ENCODE measurements at regions not wholly inside any gene's neighbourhood (a gene's known extent, or its start where the extent isn't known, plus 50 kb on each side); places are given as distances from the start of the nearest gene placed in this dataset.
"Not testable (repeated sequence)": the region's sequence is repeated elsewhere in the genome, so short reads cannot be mapped to it uniquely, and the experiment has no call there.

DNA sequence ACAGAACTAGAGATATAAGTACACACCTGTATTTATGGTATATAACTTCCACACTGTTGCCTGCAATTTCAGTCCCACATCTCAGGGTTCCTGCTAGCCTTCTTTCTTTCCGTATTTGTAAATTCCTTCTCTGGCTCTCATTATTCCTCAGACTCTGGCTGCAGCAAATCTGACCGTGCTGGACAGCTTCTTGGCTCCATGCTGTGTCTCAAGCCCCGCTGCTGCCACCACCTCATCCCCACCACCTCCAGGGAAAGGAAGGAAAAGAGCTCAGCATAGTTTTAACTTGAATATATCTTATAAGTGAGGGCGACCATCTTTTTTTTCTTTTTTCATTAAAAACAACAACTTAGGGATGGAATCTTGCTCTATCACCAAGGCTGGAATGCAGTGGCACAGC, 155.6 kb upstream of the CXCL13 start:
- no peak for DNase-seq

- DNase-seq = no peak
Observed at GRCh38 chr4:77451530-77451929, 154.1 kb upstream of the CXCL13 start.

GRCh38 chr4:77452117-77452516, 153.5 kb upstream of the CXCL13 start:
- not testable (repeated sequence) for DNase-seq

DNA sequence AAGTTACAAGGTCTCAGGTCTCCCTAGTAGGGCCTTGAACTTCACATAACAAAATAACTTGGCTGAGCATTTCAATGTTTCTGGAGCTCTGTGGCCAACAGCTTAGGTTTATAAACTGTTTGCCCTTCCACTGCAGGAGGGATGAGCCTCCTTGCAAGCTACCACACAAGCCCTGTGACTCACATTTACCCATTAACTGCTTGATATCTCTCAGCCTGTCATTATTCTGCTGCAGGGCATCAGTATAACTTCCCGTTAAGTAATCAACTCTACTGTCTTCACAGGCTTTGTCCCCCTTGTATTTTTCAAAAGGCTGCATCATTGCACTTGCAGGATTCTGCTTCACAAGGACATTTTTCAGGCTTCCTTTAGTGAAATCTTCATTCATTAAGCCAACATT, 151.7 kb upstream of the CXCL13 start:
- DNase-seq = no peak

DNA sequence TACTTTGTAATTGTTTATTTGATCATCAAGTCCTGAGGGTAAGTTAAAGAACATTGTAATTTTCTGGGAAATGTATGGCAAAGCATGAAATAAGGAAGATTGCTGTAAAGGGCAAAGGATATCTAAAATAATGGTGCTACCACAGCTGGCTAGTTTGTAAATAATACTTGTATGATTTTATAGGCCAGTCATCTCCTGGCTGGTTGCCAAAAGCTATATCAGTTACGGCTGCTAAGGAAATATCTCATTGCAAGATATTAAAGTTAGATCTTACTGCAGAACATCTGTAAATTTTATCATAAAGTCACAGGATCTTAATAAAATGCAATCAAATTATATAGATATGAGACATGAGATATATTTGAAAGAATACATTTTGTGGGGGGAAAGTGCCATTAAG, 150.8 kb upstream of the CXCL13 start:
- DNase-seq = no peak

GRCh38 chr4:77464100-77464499, 141.5 kb upstream of the CXCL13 start:
- DNase-seq = not testable (repeated sequence)

DNA sequence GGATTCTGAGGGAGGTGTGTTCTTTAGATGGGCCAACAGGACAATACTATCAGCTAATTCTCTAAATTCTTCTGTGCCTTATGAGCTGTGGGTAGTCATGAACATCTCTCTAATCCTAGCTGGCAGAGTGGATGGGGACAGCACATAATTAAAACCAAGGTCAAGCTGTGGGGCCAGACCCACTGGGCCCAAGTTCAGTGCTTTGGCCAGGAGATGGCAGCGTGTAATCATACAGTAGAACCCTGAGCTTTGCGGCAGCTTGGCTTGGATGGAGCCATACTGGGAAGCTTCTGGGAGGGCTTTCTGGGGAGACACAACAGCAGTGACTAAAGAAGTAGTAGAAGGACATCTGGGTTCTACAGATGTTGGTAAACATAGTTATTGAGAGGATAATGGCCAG, 140.3 kb upstream of the CXCL13 start:
- no peak for DNase-seq

DNA sequence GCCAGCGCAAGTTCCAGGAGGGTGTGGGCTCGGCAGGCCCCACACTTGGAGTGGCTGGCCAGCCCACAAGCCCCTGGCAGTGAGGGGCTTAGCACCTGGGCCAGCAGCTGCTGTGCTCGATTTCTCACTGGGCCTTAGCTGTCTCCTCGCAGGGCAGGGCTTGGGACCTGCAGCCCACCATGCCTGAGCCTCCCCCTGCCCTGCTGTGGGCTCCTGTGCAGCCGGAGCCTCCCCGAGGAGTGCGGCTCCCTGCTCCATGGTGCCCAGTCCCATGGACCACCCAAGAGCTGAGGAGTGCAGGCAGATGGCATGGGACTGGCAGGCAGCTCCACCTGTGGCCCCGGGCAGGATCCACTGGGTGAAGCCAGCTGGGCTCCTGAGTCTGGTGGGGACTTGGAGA, 139.2 kb upstream of the CXCL13 start:
- no peak for DNase-seq

DNA sequence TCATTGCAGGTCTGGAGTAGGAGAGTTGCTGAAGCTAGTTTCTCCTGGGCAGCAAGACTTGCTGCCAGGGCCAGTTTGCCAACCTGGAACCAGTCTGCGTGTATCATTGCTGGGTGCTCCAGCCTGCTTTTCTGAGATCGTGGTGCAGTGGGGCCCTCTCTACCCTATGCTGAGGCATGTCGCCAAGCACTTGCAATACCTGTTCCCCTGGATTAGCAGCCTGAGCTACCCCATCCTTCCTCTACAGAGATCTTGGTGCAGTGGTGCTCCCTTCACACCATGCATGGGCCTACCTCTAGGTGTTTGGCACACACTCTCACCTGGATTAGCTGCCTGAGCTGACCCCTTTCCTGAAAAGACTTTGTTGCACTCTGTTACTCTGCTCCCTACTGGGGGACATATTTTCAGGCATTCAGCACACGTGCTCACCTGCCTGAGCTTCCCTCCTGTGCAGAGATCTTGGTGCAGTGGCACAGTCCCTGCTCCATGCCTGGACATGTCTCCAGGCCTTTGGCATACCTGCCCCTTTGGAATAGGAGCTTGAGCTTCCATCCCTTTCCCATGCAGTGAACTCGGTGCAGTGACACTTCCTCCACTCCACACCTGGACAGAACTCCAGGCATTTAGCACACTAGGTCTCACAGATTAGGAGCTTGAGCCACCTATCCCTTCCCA, 133.7 kb upstream of the CXCL13 start:
- no peak for DNase-seq

- DNase-seq = no peak
Observed at GRCh38 chr4:77473509-77473908, 132.1 kb upstream of the CXCL13 start.

DNA sequence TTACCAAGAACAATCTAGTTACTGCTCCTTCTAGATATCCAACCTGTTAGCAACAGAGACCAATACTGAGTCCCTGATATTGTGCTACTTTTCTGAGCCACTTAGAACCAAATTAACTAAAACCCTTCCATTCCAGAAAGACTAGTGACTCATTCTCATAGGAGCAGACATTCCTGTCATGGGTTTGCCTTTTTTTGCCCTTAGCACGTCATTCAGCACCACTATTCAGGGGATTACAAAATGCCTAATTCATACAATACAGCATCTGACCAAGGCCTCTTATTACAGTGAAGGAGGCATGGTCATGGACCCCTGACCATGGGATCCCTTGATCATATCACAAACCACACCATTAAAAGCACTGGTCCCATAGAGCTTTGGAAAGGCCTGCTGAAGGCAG, 123.8 kb upstream of the CXCL13 start:
- no peak for DNase-seq

DNA sequence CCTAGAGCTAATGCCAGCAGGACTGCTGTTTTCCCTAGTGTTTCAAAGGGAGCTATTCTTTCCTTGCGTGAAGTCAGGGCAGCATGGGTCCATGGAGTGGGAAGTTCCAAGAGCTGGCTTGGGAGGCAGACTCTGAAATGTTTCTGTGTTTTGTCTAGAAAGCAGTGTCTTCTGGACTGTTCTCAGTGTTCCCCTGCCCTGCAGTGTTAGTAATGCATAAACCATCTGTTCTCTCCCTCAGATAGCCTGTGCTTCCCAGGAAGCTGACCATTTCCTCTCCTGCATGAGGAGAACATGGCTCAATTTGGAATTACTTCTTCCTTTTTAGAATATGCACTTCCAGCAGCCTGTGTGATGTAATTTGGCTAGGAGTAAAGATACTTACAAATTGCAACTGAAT, 116.7 kb upstream of the CXCL13 start:
- DNase-seq = no peak

DNA sequence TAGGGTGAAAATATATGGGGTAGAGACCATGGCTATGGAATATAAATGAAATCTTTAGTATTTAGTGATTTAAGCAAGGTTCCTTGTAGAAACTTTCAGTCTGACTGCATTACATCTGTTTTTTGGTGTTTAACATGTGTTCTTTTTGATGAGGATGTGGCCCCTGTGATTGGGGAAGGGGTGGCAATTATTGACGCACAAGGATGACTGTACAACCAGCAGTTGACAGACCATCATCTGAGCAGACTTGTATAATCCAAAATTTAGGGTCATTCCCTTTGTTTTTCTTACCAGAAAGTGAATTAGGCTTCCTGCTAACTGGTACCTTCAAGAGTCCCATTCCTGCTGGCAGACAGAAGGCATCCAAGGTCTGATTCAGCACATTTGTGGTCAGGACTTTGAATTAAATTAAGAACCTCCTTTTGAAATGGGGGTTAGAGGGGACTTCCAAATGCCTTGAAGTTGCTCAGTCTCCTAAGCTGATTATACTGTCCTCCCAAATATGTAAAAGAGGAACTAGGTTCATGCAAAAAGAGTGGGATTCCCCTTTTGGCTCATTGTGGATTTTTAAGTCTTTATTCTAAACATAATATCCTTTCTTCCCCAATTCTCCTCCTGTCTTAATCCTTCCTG, 112.4 kb upstream of the CXCL13 start:
- no peak for DNase-seq

- no peak for DNase-seq
Observed at GRCh38 chr4:77493829-77494551, 111.6 kb upstream of the CXCL13 start.

GRCh38 chr4:77496457-77496856, 109.2 kb upstream of the CXCL13 start:
- DNase-seq = no peak

DNA sequence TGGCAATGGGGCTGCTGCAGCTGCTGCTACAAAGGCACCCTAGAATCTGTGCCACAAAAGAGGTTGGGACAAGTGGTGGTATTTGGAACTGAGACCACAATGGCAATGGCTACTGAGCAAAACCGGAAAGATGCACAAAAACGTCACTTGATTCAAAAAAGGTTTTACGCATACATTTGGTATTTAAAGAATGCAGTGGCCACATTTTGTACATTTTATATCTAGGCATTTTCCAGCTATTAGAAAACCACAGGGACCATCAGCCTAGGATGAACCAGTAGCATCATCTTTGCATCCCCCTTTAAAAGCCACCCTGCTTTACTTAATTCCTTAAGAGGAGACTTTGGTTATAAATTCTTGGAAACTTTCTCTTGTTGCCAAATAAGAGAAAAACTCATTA, 104.8 kb upstream of the CXCL13 start:
- DNase-seq = no peak

DNA sequence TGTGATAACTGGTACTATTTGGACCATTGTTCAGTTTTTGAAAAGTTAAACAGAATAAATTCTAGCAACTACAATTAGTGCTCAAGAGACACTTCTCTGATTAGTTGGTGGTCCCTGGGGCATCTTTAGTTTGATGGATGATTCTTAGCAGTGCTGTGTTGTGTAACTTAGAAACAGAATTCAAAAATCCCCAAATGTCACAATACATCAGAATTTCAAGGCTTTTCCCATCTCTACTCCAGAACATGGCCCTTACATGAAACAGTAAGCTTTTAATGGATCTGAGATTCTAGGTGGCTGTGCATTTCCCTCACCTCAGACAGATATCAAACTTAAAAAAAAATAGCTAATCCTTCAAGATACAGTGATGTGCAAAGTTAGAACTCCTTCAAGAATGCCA, 104.4 kb upstream of the CXCL13 start:
- no peak for DNase-seq

DNA sequence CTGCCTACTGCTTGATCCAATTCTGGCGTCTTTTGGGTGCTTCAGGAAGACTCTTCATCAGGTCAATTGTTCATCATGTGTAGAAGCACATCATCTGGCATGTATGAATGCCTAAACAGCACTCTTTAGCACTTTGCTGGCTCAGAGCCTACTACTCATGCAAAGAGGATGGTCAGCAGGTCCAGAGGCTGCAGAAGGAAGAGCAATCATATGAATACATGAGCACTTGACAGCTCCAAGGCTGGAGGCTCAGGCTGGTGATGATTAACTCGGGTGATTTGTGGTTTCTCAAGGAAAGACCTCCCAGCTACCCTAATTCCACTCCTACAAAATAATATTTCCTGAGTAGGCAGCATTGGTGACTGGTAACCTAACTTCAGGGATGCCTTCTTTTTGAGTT, 103.8 kb upstream of the CXCL13 start:
- DNase-seq = no peak

DNA sequence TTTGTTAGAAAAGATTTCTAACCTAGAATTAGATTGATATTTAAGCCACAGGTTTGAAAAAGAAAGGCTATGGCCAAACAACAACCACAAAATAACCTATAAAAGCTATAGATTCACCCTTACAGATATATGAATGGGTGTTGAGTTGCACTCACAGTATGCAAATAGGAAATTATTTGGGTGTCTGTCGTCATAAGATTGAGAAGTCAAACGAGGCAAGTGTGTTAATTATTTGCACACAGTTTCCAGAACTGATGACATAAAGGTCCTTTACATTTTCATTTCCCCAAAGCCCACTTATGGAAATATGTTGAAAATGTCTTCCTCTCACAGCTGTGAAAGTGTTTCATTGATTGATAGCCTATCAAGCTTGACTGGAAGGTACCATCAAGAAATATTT, 101.2 kb upstream of the CXCL13 start:
- DNase-seq = no peak

- DNase-seq = no peak
Observed at GRCh38 chr4:77505275-77505957, 100.2 kb upstream of the CXCL13 start.

- DNase-seq = no peak
Observed at GRCh38 chr4:77505958-77506319, 99.7 kb upstream of the CXCL13 start.

DNA sequence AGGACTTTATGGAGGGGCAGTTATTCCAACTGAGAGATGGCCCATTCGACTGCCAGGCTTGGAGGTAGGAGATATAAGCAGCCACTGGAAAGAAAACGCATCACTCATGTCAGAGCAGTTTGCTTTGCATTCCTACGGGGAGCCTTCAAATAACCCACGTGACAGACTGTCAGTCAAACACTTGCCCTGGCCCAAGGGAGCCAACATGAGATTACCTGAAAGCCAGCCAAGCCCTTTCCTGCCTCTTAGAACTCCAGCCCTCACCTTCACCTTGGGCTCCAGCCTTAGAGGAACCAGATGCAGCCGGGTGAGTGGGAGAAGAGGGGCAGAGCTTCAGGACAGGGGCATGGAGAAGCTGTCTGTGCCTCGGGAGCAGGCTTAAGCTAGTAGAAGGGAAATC, 95.3 kb upstream of the CXCL13 start:
- no peak for DNase-seq

DNA sequence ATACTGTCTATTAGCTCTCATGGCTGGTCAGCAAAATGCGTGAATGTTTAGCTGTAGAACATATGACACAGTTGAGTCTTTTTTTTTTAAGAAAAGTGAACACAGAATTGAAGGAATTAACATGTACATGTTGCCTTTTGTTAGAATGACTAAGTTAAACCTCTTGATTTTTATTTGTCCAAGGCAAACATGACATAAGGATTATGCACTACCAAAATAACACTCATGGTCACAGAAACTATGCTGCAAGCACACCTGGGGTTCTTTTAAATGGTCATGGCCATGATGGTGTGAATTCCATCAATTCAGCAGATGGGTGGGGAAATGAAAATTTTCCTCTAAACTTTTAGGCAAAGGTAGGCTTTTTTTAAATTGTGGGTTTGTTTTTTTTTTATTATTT, 80.1 kb upstream of the CXCL13 start:
- DNase-seq = no peak

DNA sequence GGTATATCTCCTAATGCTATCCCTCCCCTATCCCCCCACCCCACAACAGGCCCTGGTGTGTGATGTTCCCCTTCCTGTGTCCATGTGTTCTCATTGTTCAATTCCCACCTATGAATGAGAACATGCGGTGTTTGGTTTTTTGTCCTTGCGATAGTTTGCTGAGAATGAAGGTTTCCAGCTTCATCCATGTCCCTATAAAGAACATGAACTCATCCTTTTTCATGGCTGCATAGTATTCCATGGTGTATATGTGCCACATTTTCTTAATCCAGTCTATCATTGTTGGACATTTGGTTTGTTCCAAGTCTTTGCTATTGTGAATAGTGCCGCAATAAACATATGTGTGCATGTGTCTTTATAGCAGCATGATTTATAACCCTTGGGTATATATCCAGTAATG, 77.7 kb upstream of the CXCL13 start:
- DNase-seq = not testable (repeated sequence)
